ENCODE measurements at regions not wholly inside any gene's neighbourhood (a gene's known extent, or its start where the extent isn't known, plus 50 kb on each side); places are given as distances from the start of the nearest gene placed in this dataset.

GRCh38 chr1:60763741-60764140 lies 318.6 kb upstream of the NFIA start:
- peaks cover 0 to 1% (median 0%) of the 10 kb centered on the region in 4 donors for H3K4me1 ChIP-seq (ENCODE audit: control insufficient read depth in 4 of 4, insufficient read depth in 4 of 4, low read length in 3 of 4)
- H3K27ac ChIP-seq (ENCODE audit: low read depth in 1 of 2, low read length in 2 of 2), result no peak overlapping the region
- no peak overlapping the region for H3K9ac ChIP-seq (ENCODE audit: low read depth in 1 of 2, low read length in 2 of 2)
- H3K4me3 ChIP-seq (ENCODE audit: low read depth in 1 of 3, low read length in 3 of 3), result no peak overlapping the region
- H3K27me3 ChIP-seq (ENCODE audit: control insufficient read depth in 4 of 4, insufficient read depth in 4 of 4, low read length in 3 of 4), result peaks cover 0 to 3% (median 0%) of the 10 kb centered on the region in 4 donors
- H3K9me3 ChIP-seq (ENCODE audit: control insufficient read depth in 4 of 4, low read length in 3 of 4), result no peaks in the 10 kb centered on the region
- H3K36me3 ChIP-seq (ENCODE audit: control insufficient read depth in 4 of 4, insufficient read depth in 3 of 4, low read depth in 1 of 4, low read length in 3 of 4), result no peaks in the 10 kb centered on the region
- no peak for DNase-seq (ENCODE audit: low spot score)
- TF ChIP-seq HNF4A (conservative IDR thresholded peaks at IDR 0.05) (no peak), FOXA2 (IDR thresholded peaks at IDR 0.05) (no peak), CTCF (IDR thresholded peaks at IDR 0.05; ENCODE audit: low read depth, low read length, missing input control) (no peak), HNF4G (IDR thresholded peaks at IDR 0.05) (no peak), RAD21 (IDR thresholded peaks at IDR 0.05) (no peak), JUND (IDR thresholded peaks at IDR 0.05) (no peak), NR2F2 (IDR thresholded peaks at IDR 0.05) (no peak), REST (IDR thresholded peaks at IDR 0.05) (no peak), SP1 (IDR thresholded peaks at IDR 0.05) (no peak), ATF3 (IDR thresholded peaks at IDR 0.05) (no peak), YY1 (IDR thresholded peaks at IDR 0.05) (no peak), RXRA (IDR thresholded peaks at IDR 0.05) (no peak), ZBTB33 (IDR thresholded peaks at IDR 0.05) (no peak), MAX (IDR thresholded peaks at IDR 0.05) (no peak), EGR1 (IDR thresholded peaks at IDR 0.05; ENCODE audit: low read depth in 2 of 2) (no peak), TAF1 (conservative IDR thresholded peaks at IDR 0.05) (no peak), GABPA (IDR thresholded peaks at IDR 0.05 in 1 of 2, conservative IDR thresholded peaks at IDR 0.05 in 1 of 2) (no peak), FOXA1 (IDR thresholded peaks at IDR 0.05) (no peak)
